Thoracic aorta (tissue), 2 donors: ENCODE measurements at regions not wholly inside any gene's neighbourhood (a gene's known extent, or its start where the extent isn't known, plus 50 kb on each side); places are given as distances from the start of the nearest gene placed in this dataset.

Experiments used
- ATAC-seq: fragments of 150-250 bp; one replicate; pipeline ENCODE4 v1.8.0; 2017; ENCODE audit warnings: low read depth; ENCODE audit not compliant: insufficient number of reproducible peaks, low FRiP score
- DNase-seq: peaks from one replicate; pipeline ENCODE4 v3.0.0-alpha.2; 2020; ENCODE audit warnings: low spot score
- H3K27ac ChIP-seq, 2 donors: fragments of 200-600 bp; sonication (generic); 1 replicate in 1 of 2; 2 replicates in 1 of 2; pipeline ENCODE4 v1.5.1; 2016; ENCODE audit warnings: mild to moderate bottlenecking in 2 of 2, moderate library complexity in 2 of 2
- H3K27me3 ChIP-seq: fragments of 200-600 bp; sonication (generic); replicated peaks from 2 replicates; pipeline ENCODE4 v1.6.0; 2016; ENCODE audit warnings: mild to moderate bottlenecking; ENCODE audit not compliant: insufficient read depth
- H3K36me3 ChIP-seq: fragments of 200-600 bp; sonication (generic); one replicate; pipeline ENCODE4 v1.5.1; 2016
- H3K4me1 ChIP-seq, 2 donors: fragments of 200-600 bp; sonication (generic); 1 replicate in 1 of 2; 2 replicates in 1 of 2; pipeline versions ENCODE4 v1.5.1 to v1.6.0; 2016; ENCODE audit warnings: low read depth in 2 of 2, mild to moderate bottlenecking in 1 of 2; ENCODE audit not compliant: control insufficient read depth in 1 of 2
- H3K4me3 ChIP-seq: fragments of 200-600 bp; sonication (generic); 2 replicates; pipeline ENCODE4 v1.5.1; 2016; ENCODE audit warnings: mild to moderate bottlenecking
- H3K9me3 ChIP-seq: fragments of 200-600 bp; sonication (generic); 2 replicates; pipeline ENCODE4 v1.5.1; 2016
- CTCF ChIP-seq: fragments of 200-600 bp; sonication (generic); IDR thresholded peaks from one replicate; pipeline ENCODE4 v1.5.1; 2019; ENCODE audit warnings: antibody characterized with exemption

- no peak for ATAC-seq
- no peaks in the 10 kb centered on the region for H3K9me3 ChIP-seq
- no peak for DNase-seq
- H3K4me3 ChIP-seq, result no peak overlapping the region
- no peaks in the 10 kb centered on the region for H3K36me3 ChIP-seq
- H3K27me3 ChIP-seq, result no peaks in the 10 kb centered on the region
- H3K4me1 ChIP-seq, result no peaks in the 10 kb centered on the region
- H3K27ac ChIP-seq, result no peak overlapping the region
- TF ChIP-seq CTCF, result no peak
Observed at GRCh38 chr11:88434333-88434976, 96.9 kb upstream of the CTSC start.

GRCh38 chr11:88433536-88434230 is 96.1 kb upstream of the CTSC start:
- DNase-seq (no peak), ATAC-seq (no peak)
- no peak overlapping the region for H3K4me3 ChIP-seq
- no peaks in the 10 kb centered on the region for H3K9me3 ChIP-seq
- H3K27ac ChIP-seq, result no peak overlapping the region
- no peaks in the 10 kb centered on the region for H3K36me3 ChIP-seq
- H3K4me1 ChIP-seq, result no peaks in the 10 kb centered on the region
- no peaks in the 10 kb centered on the region for H3K27me3 ChIP-seq
- TF ChIP-seq CTCF, result no peak

GRCh38 chr11:88431675-88432341 is 94.3 kb upstream of the CTSC start:
- H3K36me3 ChIP-seq, result no peaks in the 10 kb centered on the region
- ATAC-seq (no peak), DNase-seq (no peak)
- H3K27ac ChIP-seq, result no peak overlapping the region
- H3K27me3 ChIP-seq, result no peaks in the 10 kb centered on the region
- no peak for TF ChIP-seq CTCF
- no peaks in the 10 kb centered on the region for H3K9me3 ChIP-seq
- H3K4me3 ChIP-seq, result no peak overlapping the region
- no peaks in the 10 kb centered on the region for H3K4me1 ChIP-seq

GRCh38 chr11:88428959-88429358 is 91.4 kb upstream of the CTSC start:
- H3K27me3 ChIP-seq, result no peaks in the 10 kb centered on the region
- H3K4me1 ChIP-seq, result no peaks in the 10 kb centered on the region
- no peaks in the 10 kb centered on the region for H3K36me3 ChIP-seq
- H3K9me3 ChIP-seq, result no peaks in the 10 kb centered on the region
- ATAC-seq, result no peak
- no peak overlapping the region for H3K4me3 ChIP-seq
- no peak for TF ChIP-seq CTCF
- DNase-seq, result no peak
- H3K27ac ChIP-seq, result no peak overlapping the region

- no peaks in the 10 kb centered on the region for H3K4me1 ChIP-seq
- no peak for TF ChIP-seq CTCF
- no peaks in the 10 kb centered on the region for H3K9me3 ChIP-seq
Observed at GRCh38 chr11:88427719-88428118, 90.2 kb upstream of the CTSC start.

More at GRCh38 chr11:88427719-88428118, 90.2 kb upstream of the CTSC start:
- no peak overlapping the region for H3K27ac ChIP-seq
- H3K27me3 ChIP-seq, result no peaks in the 10 kb centered on the region
- no peak overlapping the region for H3K4me3 ChIP-seq
- DNase-seq (no peak), ATAC-seq (no peak)
- no peaks in the 10 kb centered on the region for H3K36me3 ChIP-seq
